Neutrophil (primary cell): ENCODE measurements at regions not wholly inside any gene's neighbourhood (a gene's known extent, or its start where the extent isn't known, plus 50 kb on each side); places are given as distances from the start of the nearest gene placed in this dataset.
"Not testable (repeated sequence)": the region's sequence is repeated elsewhere in the genome, so short reads cannot be mapped to it uniquely, and the experiment has no call there.

Source experiments
- H3K27ac ChIP-seq: fragments of 200-600 bp; sonication (generic); 2 replicates; pipeline ENCODE4 v1.5.1; 2016; ENCODE audit warnings: mild to moderate bottlenecking, moderate library complexity
- H3K27me3 ChIP-seq: fragments of 200-600 bp; sonication (generic); 2 replicates; pipeline ENCODE4 v1.6.0; 2016; ENCODE audit warnings: mild to moderate bottlenecking
- H3K36me3 ChIP-seq: fragments of 200-600 bp; sonication (generic); 2 replicates; pipeline ENCODE4 v1.5.1; 2017
- H3K4me1 ChIP-seq, 2 experiments: fragments of 200-600 bp in 1 of 2; sonication (generic) in 1 of 2; 1 replicate in 1 of 2; 2 replicates in 1 of 2; pipeline versions ENCODE4 v1.5.1 to v1.6.1; 2013 to 2016; ENCODE audit warnings: low read depth in 1 of 2, low read length in 1 of 2, mild to moderate bottlenecking in 1 of 2, moderate library complexity in 1 of 2; ENCODE audit not compliant: control insufficient read depth in 1 of 2, insufficient read depth in 1 of 2
- H3K4me3 ChIP-seq, 2 experiments: fragments of 200-600 bp in 1 of 2; sonication (generic) in 1 of 2; 1 replicate in 1 of 2; 2 replicates in 1 of 2; pipeline ENCODE4 v1.5.1; 2013 to 2016; ENCODE audit warnings: low read depth in 1 of 2, low read length in 1 of 2, mild to moderate bottlenecking in 1 of 2, moderate library complexity in 1 of 2
- H3K9me3 ChIP-seq: fragments of 200-600 bp; sonication (generic); 2 replicates; pipeline ENCODE4 v1.5.1; 2016
- CTCF ChIP-seq: fragments of 200-600 bp; sonication (generic); IDR thresholded peaks from 2 replicates; pipeline ENCODE4 v1.5.1; 2016; ENCODE audit warnings: antibody characterized with exemption

- Histone ChIP-seq H3K4me3 (no peak overlapping the region), H3K36me3 (no peaks in the 10 kb centered on the region), H3K4me1 (no peaks in the 10 kb centered on the region), H3K27me3 (no peaks in the 10 kb centered on the region), H3K27ac (no peak overlapping the region), H3K9me3 (no peaks in the 10 kb centered on the region)
- no peak for TF ChIP-seq CTCF
Observed at GRCh38 chr4:29082684-29083083, 1637.5 kb upstream of the PCDH7 start.

GRCh38 chr4:29085748-29086147, 1634.4 kb upstream of the PCDH7 start:
- H3K4me1 ChIP-seq: no peaks in the 10 kb centered on the region
- H3K9me3 ChIP-seq: no peaks in the 10 kb centered on the region
- no peak overlapping the region for H3K27ac ChIP-seq
- no peak for TF ChIP-seq CTCF
- no peaks in the 10 kb centered on the region for H3K36me3 ChIP-seq
- no peak overlapping the region for H3K4me3 ChIP-seq
- no peaks in the 10 kb centered on the region for H3K27me3 ChIP-seq

GRCh38 chr4:29104694-29105093, 1615.5 kb upstream of the PCDH7 start:
- no peaks in the 10 kb centered on the region for H3K27me3 ChIP-seq
- no peak overlapping the region for H3K4me3 ChIP-seq
- TF ChIP-seq CTCF: no peak
- H3K4me1 ChIP-seq: no peaks in the 10 kb centered on the region
- no peaks in the 10 kb centered on the region for H3K36me3 ChIP-seq
- no peak overlapping the region for H3K27ac ChIP-seq
- no peaks in the 10 kb centered on the region for H3K9me3 ChIP-seq

DNA sequence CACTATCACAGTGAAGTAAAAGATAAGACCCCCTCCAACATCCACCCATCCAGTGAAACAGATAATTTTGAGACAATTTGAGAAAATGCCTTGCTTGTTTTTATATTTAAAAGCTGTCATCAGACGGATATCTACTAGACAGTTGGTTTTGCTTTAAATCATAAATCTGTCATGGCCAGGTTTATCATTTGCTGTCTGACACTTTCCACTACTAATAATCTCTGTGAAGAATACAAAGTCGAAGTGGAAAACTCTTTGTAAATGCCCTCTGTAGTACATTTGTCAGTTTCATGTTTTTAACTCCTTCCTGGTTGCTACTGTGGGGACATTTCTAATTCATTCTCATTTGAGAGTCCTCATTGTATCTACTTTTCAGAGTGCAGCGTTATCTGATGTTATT, 1606.2 kb upstream of the PCDH7 start:
- no peak for TF ChIP-seq CTCF
- Histone ChIP-seq H3K36me3 (no peaks in the 10 kb centered on the region), H3K27me3 (no peaks in the 10 kb centered on the region), H3K4me1 (no peaks in the 10 kb centered on the region), H3K4me3 (no peak overlapping the region), H3K27ac (no peak overlapping the region), H3K9me3 (no peaks in the 10 kb centered on the region)

- not testable (repeated sequence) for H3K27me3 ChIP-seq, H3K36me3 ChIP-seq, H3K4me3 ChIP-seq, H3K27ac ChIP-seq, H3K9me3 ChIP-seq, H3K4me1 ChIP-seq
Observed at GRCh38 chr4:29117231-29117722, 1602.9 kb upstream of the PCDH7 start.

DNA sequence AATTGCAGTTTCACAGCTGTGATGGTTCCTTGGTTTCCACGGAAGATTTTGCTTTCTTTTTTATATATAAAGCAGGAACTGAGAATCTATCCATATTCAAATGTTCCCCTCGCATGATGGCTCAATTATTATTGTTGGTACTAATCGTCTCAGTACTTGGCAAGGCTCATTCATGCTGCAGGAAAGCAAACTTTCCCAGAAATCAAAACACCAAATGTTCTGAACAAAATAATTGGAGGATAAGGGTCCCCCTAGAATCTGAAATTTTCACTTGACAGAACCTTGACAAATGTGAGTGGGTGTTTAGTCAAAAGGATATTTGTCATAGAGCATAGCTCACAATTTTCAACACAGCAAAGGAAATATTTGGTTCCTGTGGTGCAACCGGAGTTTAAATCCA, 1598.6 kb upstream of the PCDH7 start:
- H3K27me3 ChIP-seq: no peaks in the 10 kb centered on the region
- TF ChIP-seq CTCF: no peak
- H3K4me3 ChIP-seq: no peak overlapping the region
- no peaks in the 10 kb centered on the region for H3K36me3 ChIP-seq
- no peak overlapping the region for H3K27ac ChIP-seq
- H3K4me1 ChIP-seq: no peaks in the 10 kb centered on the region
- H3K9me3 ChIP-seq: no peaks in the 10 kb centered on the region
